B cell (primary cell): ENCODE measurements at regions not wholly inside any gene's neighbourhood (a gene's known extent, or its start where the extent isn't known, plus 50 kb on each side); places are given as distances from the start of the nearest gene placed in this dataset.

Experiments used
- EZH2 ChIP-seq: IDR thresholded peaks from 2 replicates; pipeline ENCODE4 v1.6.1; 2012; ENCODE audit warnings: borderline replicate concordance, low read depth, mild to moderate bottlenecking, moderate library complexity, low read length; ENCODE audit not compliant: insufficient read depth, poor library complexity, severe bottlenecking
- TF ChIP-seq, protein P1 (sequence below): fragments of 200-600 bp; IDR thresholded peaks from one replicate; pipeline ENCODE4 v1.8.0; 2022; ENCODE audit warnings: antibody characterized with exemption, mild to moderate bottlenecking

DNA sequence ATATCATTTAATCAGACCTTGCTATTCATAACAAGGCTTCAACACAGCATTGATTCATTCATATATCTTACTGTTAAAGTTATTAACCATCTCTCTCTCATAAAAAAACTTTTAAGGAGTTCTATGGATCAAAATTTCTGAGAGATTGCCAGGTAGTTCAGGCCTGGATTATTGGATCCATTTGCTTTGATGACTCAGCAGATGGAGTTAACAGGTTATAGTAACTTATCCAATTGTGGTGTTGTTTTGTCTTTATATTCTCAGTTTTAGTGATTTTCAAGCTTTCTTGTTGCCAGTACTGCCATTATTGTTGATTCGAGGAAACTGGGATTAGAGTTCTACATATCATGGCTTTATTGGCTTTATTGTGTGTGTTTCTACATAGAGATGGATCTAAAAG lies 195.7 kb upstream of the MMADHC start:
- TF ChIP-seq, protein P1, sequence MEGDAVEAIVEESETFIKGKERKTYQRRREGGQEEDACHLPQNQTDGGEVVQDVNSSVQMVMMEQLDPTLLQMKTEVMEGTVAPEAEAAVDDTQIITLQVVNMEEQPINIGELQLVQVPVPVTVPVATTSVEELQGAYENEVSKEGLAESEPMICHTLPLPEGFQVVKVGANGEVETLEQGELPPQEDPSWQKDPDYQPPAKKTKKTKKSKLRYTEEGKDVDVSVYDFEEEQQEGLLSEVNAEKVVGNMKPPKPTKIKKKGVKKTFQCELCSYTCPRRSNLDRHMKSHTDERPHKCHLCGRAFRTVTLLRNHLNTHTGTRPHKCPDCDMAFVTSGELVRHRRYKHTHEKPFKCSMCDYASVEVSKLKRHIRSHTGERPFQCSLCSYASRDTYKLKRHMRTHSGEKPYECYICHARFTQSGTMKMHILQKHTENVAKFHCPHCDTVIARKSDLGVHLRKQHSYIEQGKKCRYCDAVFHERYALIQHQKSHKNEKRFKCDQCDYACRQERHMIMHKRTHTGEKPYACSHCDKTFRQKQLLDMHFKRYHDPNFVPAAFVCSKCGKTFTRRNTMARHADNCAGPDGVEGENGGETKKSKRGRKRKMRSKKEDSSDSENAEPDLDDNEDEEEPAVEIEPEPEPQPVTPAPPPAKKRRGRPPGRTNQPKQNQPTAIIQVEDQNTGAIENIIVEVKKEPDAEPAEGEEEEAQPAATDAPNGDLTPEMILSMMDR = no peak
- no peak for TF ChIP-seq EZH2
